HepG2 (cell line): ENCODE measurements at regions not wholly inside any gene's neighbourhood (a gene's known extent, or its start where the extent isn't known, plus 50 kb on each side); places are given as distances from the start of the nearest gene placed in this dataset.

Experiments
- CBFB ChIP-seq: sonication (generic); formaldehyde crosslinking; IDR thresholded peaks from 2 replicates; pipeline ENCODE4 v1.4.0; 2020; ENCODE audit warnings: missing genetic modification reagents
- EEA1 ChIP-seq: sonication (generic); formaldehyde crosslinking; IDR thresholded peaks from 2 replicates; pipeline ENCODE4 v1.5.1; 2020; ENCODE audit warnings: mild to moderate bottlenecking, missing genetic modification reagents, borderline replicate concordance
- JUN ChIP-seq: sonication (generic); formaldehyde crosslinking; IDR thresholded peaks from 2 replicates; pipeline ENCODE4 v1.4.0; 2020; ENCODE audit warnings: mild to moderate bottlenecking, missing genetic modification reagents
- KLF16 ChIP-seq, 2 experiments: sonication (generic) in 1 of 2; formaldehyde crosslinking in 1 of 2; IDR thresholded peaks; 2 replicates each; pipeline versions ENCODE4 v1.6.1 to v1.8.0; 2016 to 2023; ENCODE audit warnings: missing genetic modification reagents in 2 of 2, missing compliant biosample characterization in 1 of 2
- KMT2B ChIP-seq: IDR thresholded peaks from 2 replicates; pipeline ENCODE4 v1.6.1; 2016; ENCODE audit warnings: missing genetic modification reagents, missing compliant biosample characterization
- LBX2 ChIP-seq: sonication (generic); formaldehyde crosslinking; IDR thresholded peaks from 2 replicates; pipeline ENCODE4 v1.5.0; 2020; ENCODE audit warnings: missing genetic modification reagents, mild to moderate bottlenecking, borderline replicate concordance
- MYPOP ChIP-seq: sonication (generic); formaldehyde crosslinking; IDR thresholded peaks from 2 replicates; pipeline ENCODE4 v1.8.1; 2023; ENCODE audit warnings: mild to moderate bottlenecking, moderate library complexity, missing genetic modification reagents
- NBN ChIP-seq: fragments of 450-650 bp; conservative IDR thresholded peaks from 2 replicates; pipeline ENCODE4 v1.6.1; 2017
- NPAS2 ChIP-seq: sonication (generic); formaldehyde crosslinking; IDR thresholded peaks from 2 replicates; pipeline ENCODE4 v1.8.0; 2022; ENCODE audit warnings: mild to moderate bottlenecking, missing genetic modification reagents, borderline replicate concordance
- PRDM10 ChIP-seq: sonication (generic); formaldehyde crosslinking; IDR thresholded peaks from 2 replicates; pipeline ENCODE4 v1.4.0; 2020; ENCODE audit warnings: low read depth, missing genetic modification reagents
- PREB ChIP-seq: sonication (generic); formaldehyde crosslinking; IDR thresholded peaks from 2 replicates; pipeline ENCODE4 v1.4.0; 2020; ENCODE audit warnings: missing genetic modification reagents
- ZNF281 ChIP-seq: sonication (generic); formaldehyde crosslinking; IDR thresholded peaks from 2 replicates; pipeline ENCODE4 v1.4.0; 2020; ENCODE audit warnings: missing genetic modification reagents, borderline replicate concordance
- ZNF687 ChIP-seq: sonication (generic); formaldehyde crosslinking; IDR thresholded peaks from 2 replicates; pipeline ENCODE4 v1.5.1; 2020; ENCODE audit warnings: mild to moderate bottlenecking, missing genetic modification reagents, moderate library complexity

- TF ChIP-seq ZNF281 (CRISPR knock-in tag) (peak; percentile 30; the same call in 1 of the 2 replicates), CBFB (CRISPR knock-in tag) (peak; percentile 5; the same call in 1 of the 2 replicates), KMT2B (no peak), EEA1 (no peak), JUN (CRISPR knock-in tag) (no peak), NBN (no peak), PREB (CRISPR knock-in tag) (no peak), KLF16 (CRISPR knock-in tag; IDR thresholded peaks at IDR 0.05) (no peak), NPAS2 (CRISPR knock-in tag) (no peak), MYPOP (CRISPR knock-in tag) (no peak; the same call in 1 of the 2 replicates), ZNF687 (CRISPR knock-in tag) (peak; percentile 94), PRDM10 (CRISPR knock-in tag) (no peak; the same call in 1 of the 2 replicates), LBX2 (CRISPR knock-in tag) (no peak)
Measured at GRCh38 chr3:13254028-13254951, 165.8 kb downstream of the NUP210 start (continued).
